ENCODE measurements at regions not wholly inside any gene's neighbourhood (a gene's known extent, or its start where the extent isn't known, plus 50 kb on each side); places are given as distances from the start of the nearest gene placed in this dataset.

GRCh38 chr1:172822886-172823285 is 164.0 kb downstream of the FASLG start:
- TF ChIP-seq RFX5 (IDR thresholded peaks at IDR 0.05; ENCODE audit: borderline replicate concordance, low read depth, low read length), result no peak
- TF ChIP-seq USF2 (IDR thresholded peaks at IDR 0.05; ENCODE audit: low read length), result no peak
- TF ChIP-seq MAFK (IDR thresholded peaks at IDR 0.05; ENCODE audit: low read depth, low read length), result no peak
- no peak for TF ChIP-seq GABPA (IDR thresholded peaks at IDR 0.05; ENCODE audit: borderline replicate concordance, insufficient read depth, low read length)
- TF ChIP-seq CTCF (IDR thresholded peaks at IDR 0.05; ENCODE audit: control extremely low read depth in 1 of 3, insufficient read depth in 1 of 3, low read depth in 1 of 3, low read length in 3 of 3), result no peak
- TF ChIP-seq SUZ12 (IDR thresholded peaks at IDR 0.05; ENCODE audit: low read length), result no peak
- no peak for TF ChIP-seq KDM4A (IDR thresholded peaks at IDR 0.05; ENCODE audit: low read depth, low read length, severe bottlenecking)
- TF ChIP-seq RXRA (IDR thresholded peaks at IDR 0.05; ENCODE audit: insufficient read depth, low read depth, low read length), result no peak
- no peak for TF ChIP-seq HDAC6 (IDR thresholded peaks at IDR 0.05; ENCODE audit: low read depth, low read length)
- TF ChIP-seq EZH2 (IDR thresholded peaks at IDR 0.05; ENCODE audit: low read depth, low read length, severe bottlenecking), result no peak
- TF ChIP-seq CHD1 (IDR thresholded peaks at IDR 0.05; ENCODE audit: low read depth, low read length), result no peak
- TF ChIP-seq HDAC2 (IDR thresholded peaks at IDR 0.05; ENCODE audit: borderline replicate concordance in 1 of 2, low read depth in 2 of 2, low read length in 2 of 2), result no peak
- TF ChIP-seq TBP (IDR thresholded peaks at IDR 0.05; ENCODE audit: low read depth, low read length), result no peak

Data from H1 (cell line).